ENCODE measurements at regions not wholly inside any gene's neighbourhood (a gene's known extent, or its start where the extent isn't known, plus 50 kb on each side); places are given as distances from the start of the nearest gene placed in this dataset.

DNA sequence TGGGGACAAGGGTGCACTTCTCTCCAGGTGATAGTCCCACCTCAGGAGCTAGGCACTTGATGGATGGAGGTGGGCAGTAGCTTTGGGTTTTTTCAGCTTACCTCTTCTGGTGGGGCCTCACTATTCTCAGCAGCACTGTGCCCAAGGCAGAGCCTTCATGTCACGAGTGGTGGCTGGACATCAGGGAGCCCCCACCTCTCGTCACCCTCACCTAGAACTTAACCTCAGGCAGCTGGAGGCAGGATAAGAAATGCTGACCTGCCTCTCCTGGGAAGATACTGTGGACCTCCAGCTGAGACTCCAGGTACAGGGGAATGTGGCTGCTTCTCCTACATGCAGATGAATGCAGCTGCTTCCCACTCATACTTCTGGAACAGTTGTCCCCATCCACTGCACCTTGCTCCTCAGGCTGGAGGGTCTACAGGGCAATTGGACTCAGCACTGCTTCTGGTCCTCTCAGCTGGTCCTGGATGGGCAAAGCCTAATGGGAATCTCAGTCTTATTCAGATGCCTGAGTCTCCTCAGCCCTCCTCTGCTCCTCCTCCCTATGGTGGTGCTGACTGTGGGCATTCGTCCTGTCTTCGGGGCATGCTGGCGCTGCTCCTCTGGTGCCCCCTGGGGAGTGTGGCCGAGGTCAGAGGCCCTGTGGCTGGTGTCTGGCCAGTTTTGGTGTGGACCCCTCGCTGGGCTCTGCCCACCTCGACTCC lies 129.9 kb downstream of the KLF13 start:
- no peak for DNase-seq

DNA sequence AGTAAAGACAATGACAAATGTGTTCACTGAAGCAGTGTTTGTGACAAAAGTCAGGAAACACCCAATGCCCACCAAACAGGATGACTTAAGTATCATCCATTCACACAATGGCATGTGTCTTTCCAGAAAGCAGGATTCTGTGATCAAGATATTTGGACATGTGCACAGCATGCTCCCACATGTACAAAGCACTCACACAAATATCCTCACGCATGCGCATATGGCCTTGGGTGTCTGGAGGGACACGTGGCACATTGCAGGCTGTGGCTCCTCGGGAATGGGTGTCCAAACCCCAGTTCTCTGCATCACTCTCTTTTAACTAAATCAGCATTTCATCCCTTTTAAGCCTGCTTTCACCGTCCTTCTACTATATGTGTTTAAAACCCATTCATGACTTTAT lies 130.5 kb downstream of the KLF13 start:
- no peak for DNase-seq

DNA sequence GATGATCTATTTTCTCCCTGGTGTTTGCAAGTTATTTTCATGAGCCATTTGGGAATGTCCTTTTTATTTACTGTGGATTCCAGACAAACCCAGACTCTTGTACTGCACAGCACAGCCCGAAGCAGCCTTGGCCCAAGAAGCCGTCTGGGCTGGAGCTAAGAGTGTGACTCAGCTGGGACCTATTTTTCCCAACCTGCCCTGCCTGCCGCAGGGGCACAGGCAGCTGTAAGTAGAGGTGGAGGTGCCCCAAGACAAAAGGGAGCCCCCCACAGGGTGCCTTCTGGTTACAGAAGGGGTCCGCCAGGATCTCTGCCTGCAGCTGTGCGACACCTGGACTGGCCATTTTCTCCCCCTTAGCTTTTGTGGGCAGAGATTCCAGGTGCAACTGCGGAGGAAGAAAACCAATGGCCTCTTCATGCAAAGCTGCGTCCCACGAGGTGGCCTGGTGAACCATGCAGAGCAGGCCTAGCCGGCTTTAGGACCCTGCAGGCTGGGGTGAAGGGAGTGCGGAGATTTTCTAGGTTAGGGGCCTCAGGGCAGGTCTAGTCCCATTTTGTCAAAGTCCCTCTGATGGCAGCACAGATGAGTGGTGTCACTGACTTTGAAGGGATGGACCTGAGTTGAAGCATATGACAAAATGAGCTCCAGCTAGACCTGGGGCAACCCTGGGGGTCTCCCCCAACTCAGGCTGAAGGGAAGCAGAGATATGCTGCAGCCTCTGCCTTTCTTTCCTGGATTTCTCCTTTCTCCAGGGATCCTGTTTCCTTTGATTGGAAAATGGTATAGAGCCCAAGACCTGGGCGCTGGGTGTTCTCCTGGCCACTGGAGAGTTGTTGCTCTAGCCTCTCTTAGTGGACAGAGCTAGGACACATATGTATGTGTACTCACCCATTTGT lies 131.2 kb downstream of the KLF13 start:
- DNase-seq: no peak

DNA sequence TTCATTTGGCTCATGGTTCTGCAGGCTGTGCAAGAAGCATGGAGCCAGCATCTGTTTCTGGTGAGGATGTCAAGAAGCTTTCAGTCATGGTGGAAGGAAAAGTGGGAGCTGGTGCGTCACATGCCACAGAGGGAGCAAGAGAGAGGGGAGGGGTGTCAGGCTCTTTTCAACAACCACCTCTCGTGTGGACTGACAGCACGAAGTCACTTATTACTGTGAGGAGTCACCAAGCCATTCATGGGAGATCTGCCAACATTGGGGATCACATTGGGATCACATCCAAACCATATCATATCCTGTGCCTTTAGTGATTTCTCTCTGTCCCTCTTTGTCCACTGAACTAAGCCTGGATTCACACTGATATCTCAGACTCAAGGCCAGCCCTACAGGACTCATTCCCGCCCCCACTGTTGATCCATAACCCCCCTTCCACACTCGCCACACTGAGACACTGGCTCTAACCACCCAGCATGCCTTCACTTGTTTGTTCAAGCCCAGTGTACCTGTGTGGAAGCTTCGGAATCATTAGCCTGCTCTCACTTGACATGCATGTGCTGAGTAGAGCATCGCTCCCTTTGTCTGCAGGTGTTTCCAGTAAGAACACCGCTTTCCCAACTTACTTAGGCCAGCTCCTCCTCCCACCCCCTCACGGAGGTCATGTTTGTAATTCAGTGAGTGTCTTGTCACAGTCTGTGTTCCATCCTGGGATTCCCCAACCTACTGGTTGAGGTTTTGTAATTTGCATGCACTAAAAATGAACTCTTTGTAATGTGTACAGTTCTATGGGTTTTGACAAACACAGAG lies 132.2 kb downstream of the KLF13 start:
- no peak for DNase-seq

DNA sequence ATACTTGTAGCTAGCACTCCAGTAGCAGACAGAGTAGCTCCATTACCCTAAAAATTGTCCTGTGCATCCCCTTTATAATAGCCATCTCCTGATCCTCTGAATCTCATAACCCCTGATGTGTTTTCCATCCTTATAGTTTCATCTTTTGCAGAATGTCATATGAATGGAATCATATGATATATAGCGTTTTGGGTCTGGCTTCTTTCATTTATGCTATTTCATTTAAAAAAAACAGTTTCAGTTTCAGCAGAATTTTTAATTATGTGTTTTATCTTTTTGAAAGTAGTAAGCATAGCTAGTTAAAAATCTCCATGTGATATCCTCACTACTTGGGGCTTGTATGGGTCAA lies 132.7 kb downstream of the KLF13 start:
- DNase-seq: no peak

DNA sequence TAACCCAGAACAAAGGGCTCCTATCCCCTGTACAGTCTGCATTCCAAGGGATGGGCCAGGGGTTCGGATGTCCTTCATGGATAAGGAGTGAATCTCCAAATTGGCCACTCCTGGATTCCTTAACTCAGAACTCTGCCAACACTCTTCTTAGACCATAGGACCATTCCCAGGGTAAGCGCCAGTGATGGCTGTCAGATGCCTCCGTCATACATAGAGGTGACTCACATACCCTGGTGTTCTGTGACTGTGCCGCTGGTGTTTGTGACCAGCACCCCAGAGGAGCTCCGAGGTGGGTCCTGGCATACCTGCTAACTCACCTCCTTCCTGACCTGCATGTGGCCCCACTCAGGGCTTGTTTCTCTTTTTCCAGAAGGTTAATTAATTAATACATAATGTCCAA lies 134.7 kb downstream of the KLF13 start:
- DNase-seq: no peak

DNA sequence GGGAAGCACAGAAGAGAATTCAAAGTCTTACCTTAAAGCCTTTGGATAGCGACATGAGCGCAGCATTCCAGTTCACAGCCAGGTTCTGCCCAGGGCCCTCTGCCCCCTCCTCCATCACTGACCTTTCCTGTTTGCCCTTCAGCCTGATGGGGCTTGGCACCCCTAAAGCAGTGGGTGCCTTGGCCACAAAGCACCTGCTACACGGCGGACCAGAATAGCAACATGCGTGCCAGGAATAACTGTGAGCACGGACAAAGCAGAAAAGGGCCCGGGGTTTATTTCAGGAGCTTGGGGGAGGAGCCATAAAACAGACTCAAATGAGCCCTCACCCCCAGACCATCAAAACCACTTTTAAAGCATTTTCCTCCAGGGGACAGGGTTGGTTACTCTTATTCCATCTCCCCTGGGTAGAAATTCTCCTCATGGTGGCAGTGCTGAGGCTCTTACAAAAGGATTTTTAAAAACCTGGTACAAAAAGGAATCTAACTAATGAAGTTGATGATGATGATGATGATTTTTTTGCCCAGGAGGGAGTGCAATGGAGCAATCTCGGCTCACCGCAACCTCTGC lies 135.4 kb downstream of the KLF13 start:
- DNase-seq: no peak

DNA sequence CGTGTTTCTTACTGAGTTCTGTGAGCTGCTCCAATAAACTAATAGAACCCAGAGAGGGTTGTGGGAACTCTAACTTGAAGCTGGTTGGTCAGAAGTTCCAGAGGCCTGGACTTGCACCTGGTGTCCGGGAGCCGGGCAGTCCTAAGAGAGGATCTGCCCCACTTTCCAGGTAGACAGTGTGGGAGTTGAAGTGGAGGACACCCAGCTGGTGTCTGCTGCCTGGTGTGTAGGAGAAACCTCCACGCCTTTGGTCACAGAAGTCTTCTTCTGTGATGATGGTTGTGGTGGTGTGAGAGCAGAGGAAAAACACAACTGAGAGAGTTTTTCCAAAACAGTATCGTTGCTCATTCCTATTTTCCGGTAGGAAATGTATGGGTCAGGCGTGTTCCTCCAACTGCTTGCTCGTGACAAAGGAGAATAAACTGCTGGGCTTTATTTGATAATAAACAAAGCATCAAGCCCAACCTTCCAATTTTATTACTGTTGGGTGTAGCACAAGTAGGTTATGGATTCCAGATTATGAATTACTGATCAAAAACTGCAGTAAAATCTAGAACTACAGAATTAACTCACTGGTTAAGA lies 137.0 kb downstream of the KLF13 start:
- no peak for DNase-seq

DNA sequence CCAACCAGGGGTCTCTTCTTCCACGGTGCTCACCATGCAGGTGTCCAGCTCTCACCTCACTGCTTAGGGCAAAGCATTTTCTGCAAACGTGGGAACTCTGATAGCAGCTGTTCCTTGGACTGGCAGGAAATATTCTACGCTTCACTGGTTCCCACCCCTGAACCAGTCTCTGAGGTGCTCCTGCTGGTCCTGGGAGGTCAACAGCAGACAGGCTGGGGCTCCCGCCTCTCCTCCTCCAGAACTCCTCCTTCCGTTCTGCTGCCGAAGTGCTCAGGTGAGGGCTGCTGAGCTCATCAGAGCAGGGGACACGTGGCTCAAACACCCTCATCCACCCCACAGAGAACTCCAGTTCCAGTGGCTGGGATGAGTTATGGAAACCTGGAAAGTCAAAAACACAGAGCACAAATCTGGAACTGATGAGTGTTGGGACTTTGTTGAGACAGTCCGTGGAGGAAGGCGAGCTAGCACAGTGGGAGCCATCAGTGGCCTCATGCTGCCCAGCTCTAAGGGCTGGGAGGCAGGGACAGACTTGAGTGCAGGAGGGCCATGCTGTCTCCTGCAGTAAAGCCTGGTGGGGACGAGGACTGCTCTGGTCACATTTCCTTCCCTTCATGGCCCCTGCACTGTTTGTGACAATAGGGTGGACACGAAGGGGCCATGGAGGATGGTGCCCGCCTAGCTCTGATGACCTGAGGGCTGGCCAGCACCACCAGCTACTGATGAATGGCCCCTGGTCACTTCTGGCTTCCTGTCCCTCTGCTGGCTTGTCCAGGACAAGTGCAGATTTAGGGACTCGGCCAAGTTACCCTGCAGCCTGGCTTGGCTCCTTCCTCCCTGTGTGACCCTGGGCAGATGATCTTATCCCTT lies 137.8 kb downstream of the KLF13 start:
- DNase-seq: no peak

DNA sequence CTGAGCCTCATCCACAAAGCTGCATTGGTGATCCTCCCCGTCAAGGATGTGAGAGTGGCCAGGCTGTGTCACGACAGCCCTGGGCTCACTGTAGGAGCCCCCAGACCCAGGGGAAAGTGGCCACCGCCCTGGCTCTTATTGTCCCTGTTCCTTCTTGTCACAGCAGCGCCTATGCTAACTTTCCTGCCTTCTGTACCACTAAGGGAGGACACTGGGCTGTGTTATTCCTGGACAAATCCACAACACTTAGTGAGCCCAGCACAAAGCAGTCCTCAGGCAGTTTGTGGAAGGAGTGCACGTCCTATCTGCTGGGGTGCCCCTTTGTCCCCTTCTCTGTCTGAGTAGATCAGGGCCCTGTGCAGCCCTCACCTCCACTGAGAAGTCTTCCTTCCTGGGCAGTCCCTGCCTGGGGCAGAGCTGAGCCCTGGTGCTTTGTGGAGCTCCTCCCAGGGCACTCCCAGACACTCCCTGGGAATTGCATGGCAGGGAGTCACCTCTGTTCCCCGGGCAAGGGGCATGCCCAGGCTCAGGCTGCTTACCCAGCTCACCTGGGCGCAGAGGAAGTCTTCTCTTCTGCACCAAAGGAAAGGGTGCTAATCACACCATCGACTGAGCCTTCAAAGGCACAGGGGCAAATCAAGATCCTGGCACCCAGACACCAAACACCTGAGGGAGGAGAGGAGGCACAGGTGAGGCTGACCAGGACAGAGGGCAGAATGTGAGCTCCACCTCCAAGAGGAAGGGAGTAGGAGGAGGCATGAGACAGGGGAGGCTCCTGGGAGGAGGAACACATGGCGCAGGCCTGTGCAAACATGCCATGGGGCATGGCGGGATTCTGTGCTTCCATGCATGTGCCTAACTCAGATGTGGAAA lies 138.7 kb downstream of the KLF13 start:
- DNase-seq: no peak

DNA sequence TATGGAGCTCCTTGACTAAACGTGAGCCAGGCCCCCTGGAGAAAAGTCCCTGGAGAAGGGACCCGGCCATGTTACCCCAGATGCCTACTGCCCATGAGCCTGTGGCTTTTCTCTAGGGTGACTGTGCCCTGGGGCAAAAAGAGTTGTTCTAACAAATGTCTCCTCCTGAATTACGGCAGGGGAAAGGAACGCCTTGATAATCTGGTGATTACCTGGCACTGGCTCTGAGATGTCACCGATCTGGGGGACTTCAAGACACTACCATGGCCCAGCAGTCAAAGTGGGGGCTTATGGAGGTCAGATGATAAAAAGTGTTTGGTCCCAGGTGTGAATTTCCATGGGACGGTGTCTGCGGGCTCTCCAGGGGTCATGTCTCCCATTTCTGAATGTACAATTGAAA lies 140.7 kb downstream of the KLF13 start:
- no peak for DNase-seq

DNA sequence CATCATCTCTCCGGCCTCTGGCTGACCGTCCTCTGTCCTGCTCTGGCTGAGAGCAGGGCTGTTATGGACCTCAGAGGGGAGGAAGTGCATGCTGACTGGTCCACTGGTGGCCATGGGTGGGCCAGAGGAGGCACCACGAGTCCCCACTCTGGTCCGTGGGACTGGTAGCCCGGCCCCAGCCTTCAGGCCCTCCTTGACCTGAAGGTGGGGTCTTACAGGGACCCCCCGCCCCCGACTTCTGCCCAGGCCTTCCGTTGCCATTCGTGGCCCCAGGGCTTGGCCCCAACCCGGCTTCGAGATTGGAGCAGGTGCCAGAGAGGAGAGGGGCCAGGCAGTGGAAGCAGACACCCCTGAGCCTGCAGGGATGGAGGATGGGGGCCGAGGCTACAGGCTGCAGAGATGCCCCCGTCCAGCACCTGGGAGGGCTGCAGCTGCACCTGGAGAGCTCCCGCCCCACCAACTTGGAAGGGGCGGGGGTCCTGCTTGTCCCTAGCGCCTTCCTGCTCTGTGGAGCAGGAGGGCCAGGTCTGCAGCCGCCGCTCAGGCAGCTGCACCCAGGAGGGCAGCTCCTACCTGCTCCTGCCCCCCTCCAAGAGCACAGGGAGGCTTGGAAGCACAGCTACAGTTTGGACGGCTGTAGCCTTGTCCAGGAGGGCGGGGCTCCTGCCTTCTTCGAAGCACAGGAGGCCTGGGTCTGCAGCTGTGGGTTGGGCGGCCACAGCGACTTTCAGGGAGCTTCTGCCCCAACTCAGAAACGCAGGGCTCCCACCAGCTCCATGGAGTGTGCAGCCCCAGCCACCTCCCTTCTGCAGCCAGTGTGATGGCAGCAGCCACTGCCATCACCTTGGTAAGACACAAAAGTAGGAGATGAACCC lies 142.5 kb downstream of the KLF13 start:
- DNase-seq: no peak

DNA sequence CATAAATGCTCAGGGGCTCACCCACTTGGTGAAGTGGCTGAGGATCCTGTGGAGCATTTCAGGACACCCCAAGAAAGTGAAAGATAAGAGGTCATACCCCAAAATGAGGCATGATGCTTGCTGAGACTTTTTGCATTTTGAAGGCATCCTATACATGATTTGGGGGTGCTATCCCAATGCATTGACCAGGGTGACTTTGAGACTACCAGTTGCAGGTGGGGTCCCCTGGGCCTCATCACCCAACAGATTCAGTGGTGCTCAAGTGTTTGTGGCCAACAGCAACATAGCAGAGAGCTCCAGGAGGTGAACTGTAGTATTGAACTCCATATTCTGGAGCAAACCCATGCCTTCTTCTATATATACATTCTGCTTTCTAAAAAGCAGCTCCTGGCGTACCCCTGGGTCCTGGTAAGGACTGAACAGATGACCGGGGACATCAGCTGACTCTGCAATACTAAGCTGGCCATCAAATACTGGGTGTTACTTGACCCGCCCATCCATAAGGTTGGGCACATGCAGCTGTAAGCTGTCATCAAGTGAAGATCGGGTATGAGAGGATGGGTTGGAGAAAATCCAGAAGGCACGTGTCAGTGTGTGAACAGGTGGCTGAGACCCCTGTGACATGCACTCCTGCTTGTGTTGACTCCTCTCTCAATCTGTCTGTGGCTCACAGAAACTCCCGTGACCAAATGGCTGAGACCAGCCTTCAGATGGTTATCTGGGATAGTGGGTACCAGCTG lies 143.3 kb downstream of the KLF13 start:
- peak in 1 of 2 experiments; percentile 14 for DNase-seq

DNA sequence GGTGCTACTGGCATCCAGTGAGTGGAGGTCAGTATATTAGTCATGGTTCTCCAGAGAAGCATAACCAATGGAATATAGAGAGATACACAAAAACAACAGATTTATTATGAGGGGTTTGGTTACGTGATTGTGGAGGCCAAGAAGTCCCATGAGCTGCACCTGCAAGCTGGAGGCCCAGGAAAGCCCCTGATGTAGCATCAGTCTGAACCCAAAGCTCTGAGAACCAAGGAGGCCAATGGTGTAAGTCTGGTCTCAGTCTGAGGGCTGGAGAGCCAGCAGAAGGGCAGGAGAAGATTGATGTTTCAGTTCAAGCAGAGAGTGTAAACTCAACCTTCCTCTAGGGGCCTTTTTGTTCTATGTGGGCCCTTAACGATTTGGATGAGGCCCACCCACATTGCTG lies 144.1 kb downstream of the KLF13 start:
- DNase-seq: no peak

DNA sequence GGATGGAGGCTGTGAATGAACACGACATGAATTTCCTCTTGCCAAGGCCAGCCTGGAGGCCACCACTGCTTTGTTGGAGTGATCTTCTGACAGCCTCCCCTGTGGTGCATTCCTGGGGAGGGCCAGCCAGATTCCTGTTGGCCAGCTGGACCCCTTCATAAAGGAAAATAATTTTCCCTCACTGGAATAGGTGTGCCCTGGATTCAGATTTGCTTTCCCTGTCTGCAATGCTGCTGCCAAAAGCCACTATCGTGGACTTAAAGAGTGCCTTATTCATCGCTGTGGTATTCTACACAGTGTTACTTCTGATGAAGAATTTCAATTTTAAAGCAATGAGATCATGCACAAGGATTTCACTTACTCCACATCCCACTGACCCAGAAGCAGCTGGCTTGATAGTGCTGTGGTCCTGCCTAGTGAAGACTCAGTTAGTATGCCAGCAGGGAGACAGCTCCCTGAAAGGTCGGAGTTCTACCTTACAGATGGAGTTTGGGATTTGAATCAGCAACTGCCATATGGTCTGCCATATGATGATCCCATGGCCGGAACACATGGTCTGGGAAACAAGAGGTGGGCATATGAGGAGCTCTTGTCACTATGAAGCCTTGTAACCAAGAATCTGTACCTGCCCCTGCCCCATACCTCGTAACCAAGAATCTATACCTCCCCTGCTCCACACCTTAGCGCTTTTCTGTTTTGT lies 145.2 kb downstream of the KLF13 start:
- DNase-seq: no peak

DNA sequence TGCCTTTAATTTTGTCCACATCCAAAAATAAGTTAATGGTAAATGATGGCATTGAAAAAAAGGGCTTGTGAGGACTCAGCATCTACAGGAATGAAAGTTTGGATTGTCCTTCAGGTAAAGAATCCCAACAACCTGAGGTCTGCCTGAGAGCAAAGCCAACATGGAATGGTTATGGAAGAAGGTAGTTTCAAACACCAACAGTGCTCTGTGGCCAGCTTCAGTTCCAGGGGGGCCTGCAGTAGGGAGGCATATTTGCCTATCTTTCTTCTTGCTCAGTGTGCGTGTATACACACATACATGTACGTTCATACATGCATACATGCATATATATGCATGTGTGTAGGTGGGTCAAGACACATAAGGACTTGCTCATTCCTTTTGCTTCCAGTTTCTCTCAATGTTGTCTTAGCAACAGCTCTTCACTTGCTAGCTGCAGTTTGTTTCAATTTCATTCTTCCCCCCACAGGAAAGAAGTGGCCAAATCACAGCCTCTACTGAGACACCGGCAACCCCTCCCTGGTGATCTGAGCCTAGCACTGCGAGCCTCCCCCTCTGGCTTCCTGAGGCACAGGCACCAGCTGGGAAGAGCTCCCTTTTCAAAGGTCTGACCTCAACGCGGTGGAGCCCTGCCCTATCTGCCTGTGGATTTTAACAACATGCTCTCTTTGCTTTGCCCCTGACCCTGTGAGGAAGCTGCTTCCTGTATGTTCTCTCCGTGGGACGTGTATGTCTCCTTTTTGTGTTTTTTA lies 146.2 kb downstream of the KLF13 start:
- DNase-seq: no peak

DNA sequence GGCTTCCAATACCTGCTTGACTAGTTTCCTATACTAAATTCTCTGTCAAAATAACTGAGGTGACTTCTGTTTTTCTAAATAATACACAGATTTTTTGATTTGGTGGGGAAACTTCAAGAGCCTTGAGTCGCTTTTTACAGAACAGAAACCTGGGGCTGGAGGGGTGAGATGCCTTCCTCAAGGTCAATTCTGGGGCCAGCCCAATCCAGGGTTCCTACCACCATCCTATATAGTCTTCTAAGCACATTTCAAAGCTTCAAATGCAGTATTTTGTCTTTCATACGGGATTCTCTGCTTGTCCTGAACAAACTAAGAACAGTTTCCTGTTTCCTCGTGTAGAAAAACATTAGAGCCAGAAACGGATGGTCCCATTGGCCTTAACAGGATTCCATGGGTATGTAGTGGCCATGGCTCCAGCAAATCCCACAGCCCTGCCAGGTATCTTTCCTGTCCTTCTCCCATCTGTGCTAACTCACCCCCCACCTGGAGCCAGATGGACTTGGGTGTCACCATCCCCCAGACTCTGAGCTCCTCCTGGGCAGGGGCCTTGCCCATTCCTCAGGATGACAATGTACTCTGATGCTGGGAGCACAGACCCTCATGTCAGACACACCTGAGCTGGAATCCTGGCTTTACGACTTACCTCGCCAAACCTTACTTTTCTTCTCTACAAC lies 146.9 kb downstream of the KLF13 start:
- no peak for DNase-seq

Measured in SHP77 (cell line).